Mammary epithelial cell (primary cell): ENCODE measurements at regions not wholly inside any gene's neighbourhood (a gene's known extent, or its start where the extent isn't known, plus 50 kb on each side); places are given as distances from the start of the nearest gene placed in this dataset.
"Not testable (repeated sequence)": the region's sequence is repeated elsewhere in the genome, so short reads cannot be mapped to it uniquely, and the experiment has no call there.

Source experiments
- CTCF ChIP-seq, 2 donors: IDR thresholded peaks in 1 of 2; conservative IDR thresholded peaks in 1 of 2; 2 replicates each; pipeline ENCODE4 v1.5.1; 2011 to 2012; ENCODE audit warnings: inconsistent platforms in 2 of 2, low read length in 2 of 2, mild to moderate bottlenecking in 2 of 2, control low read depth in 1 of 2, low read depth in 1 of 2; ENCODE audit not compliant: insufficient read depth in 1 of 2; ENCODE audit errors: extremely low read depth in 1 of 2
- EZH2 ChIP-seq: IDR thresholded peaks from 2 replicates; pipeline ENCODE4 v1.6.1; 2012; ENCODE audit warnings: low read length, inconsistent platforms, borderline replicate concordance

GRCh38 chr10:46187431-46187830, 99.4 kb upstream of the ANTXRL start:
- TF ChIP-seq EZH2; CTCF (conservative IDR thresholded peaks at IDR 0.05 in 1 of 2, IDR thresholded peaks at IDR 0.05 in 1 of 2; ENCODE audit: extremely low read depth in 1 of 2, insufficient read depth in 1 of 2, low read depth in 1 of 2, low read length in 2 of 2): not testable (repeated sequence)
